Caco-2 (cell line): ENCODE measurements at regions not wholly inside any gene's neighbourhood (a gene's known extent, or its start where the extent isn't known, plus 50 kb on each side); places are given as distances from the start of the nearest gene placed in this dataset.

ENCODE experiments used
- BruUV-seq: library from RNA; stranded (reverse); fragments of 400-500 nt; replicated peaks from 2 replicates; lab custom pipeline; 2021; lab: Mats Ljungman, UMichigan
- CTCF ChIA-PET: fragments of 300-600 bp; sonication (Branson Sonifier 250); formaldehyde crosslinking; loops from one replicate; lab custom pipeline; 2022; ENCODE audit warnings: antibody characterized with exemption; lab: Charles Lee
- POLR2A ChIA-PET: fragments of 300-600 bp; sonication (Branson Sonifier 250); formaldehyde crosslinking; loops from one replicate; lab custom pipeline; 2022; ENCODE audit warnings: antibody characterized with exemption; lab: Charles Lee
- DNase-seq, 2 experiments: peaks; one replicate each; pipeline versions ENCODE4 v3.0.0 to v3.0.0-alpha.2; 2020 to 2022
- H3K27me3 ChIP-seq: replicated peaks from 2 replicates; pipeline ENCODE4 v1.6.0; 2011; ENCODE audit warnings: low read length; ENCODE audit not compliant: control insufficient read depth, insufficient read depth
- H3K36me3 ChIP-seq: 2 replicates; pipeline ENCODE4 v1.5.1; 2011; ENCODE audit warnings: low read length; ENCODE audit not compliant: control insufficient read depth, insufficient read depth
- H3K4me1 ChIP-seq: fragments of 250-450 bp; sonication (Bioruptor Pico); 2 replicates; pipeline ENCODE4 v1.5.1; 2020; ENCODE audit warnings: mild to moderate bottlenecking
- H3K4me3 ChIP-seq: 2 replicates; pipeline ENCODE4 v1.5.1; 2011; ENCODE audit warnings: low read depth, mild to moderate bottlenecking, control low read depth, low read length
- H3K9me3 ChIP-seq: fragments of 250-450 bp; sonication (Bioruptor Pico); 2 replicates; pipeline ENCODE4 v1.5.1; 2020; ENCODE audit warnings: mild to moderate bottlenecking, moderate library complexity
- H3K27ac Mint-ChIP-seq: one replicate; pipeline ENCODE4 v1.8.0; 2022; ENCODE audit warnings: mixed read lengths; ENCODE audit not compliant: unreplicated experiment
- H3K27me3 Mint-ChIP-seq: one replicate; pipeline ENCODE4 v1.8.0; 2022; ENCODE audit warnings: mixed read lengths; ENCODE audit not compliant: insufficient read depth, unreplicated experiment
- H3K36me3 Mint-ChIP-seq: one replicate; pipeline ENCODE4 v1.8.0; 2022; ENCODE audit warnings: mild to moderate bottlenecking, mixed read lengths; ENCODE audit not compliant: insufficient read depth, unreplicated experiment
- H3K4me1 Mint-ChIP-seq: one replicate; pipeline ENCODE4 v1.8.0; 2022; ENCODE audit warnings: low read depth, mixed read lengths; ENCODE audit not compliant: unreplicated experiment
- H3K4me3 Mint-ChIP-seq: one replicate; pipeline ENCODE4 v1.8.0; 2022; ENCODE audit warnings: mild to moderate bottlenecking, moderate library complexity, mixed read lengths; ENCODE audit not compliant: unreplicated experiment
- H3K9me3 Mint-ChIP-seq: one replicate; pipeline ENCODE4 v1.8.0; 2022; ENCODE audit warnings: mixed read lengths; ENCODE audit not compliant: unreplicated experiment
- intact Hi-C: fragments of 100-400 bp; cut with micrococcal nuclease; formaldehyde crosslinking; loops from one replicate; pipeline ENCODE4 v1.10.0; 2022; ENCODE audit not compliant: unreplicated experiment
- TF ChIP-seq, protein P1 (sequence below), 2 experiments: fragments of 200-600 bp in 1 of 2; IDR thresholded peaks; 1 replicate in 1 of 2; 2 replicates in 1 of 2; pipeline versions ENCODE4 v1.5.1 to v1.8.0; 2011 to 2022; ENCODE audit warnings: antibody characterized with exemption in 1 of 2, control low read depth in 1 of 2, inconsistent platforms in 1 of 2, low read depth in 1 of 2, low read length in 1 of 2, mild to moderate bottlenecking in 1 of 2, moderate library complexity in 1 of 2; ENCODE audit not compliant: insufficient read depth in 1 of 2, severe bottlenecking in 1 of 2, unreplicated experiment in 1 of 2

DNA sequence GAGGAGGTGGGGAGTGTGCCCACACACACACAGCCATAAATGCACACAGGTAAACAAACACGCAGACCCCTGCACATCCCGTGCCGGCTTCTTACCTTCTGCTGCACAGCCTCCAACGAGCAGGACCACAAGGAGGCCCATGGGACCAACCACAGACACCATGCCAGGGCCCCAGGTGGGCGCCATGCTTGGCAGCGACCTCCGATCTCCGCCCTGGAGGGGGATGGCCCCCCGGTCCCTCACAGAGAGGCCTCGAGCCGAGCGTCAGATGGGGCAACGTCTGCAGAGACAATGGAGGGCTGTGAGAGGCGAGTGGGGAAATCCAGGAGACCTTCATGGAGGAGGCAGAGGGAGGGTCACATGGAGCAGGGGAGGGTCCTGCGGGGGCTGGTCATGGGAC, 54.7 kb downstream of the PTPRS start:
- H3K4me3 Mint-ChIP-seq = no peak overlapping the region
- Histone ChIP-seq H3K4me1 (peaks cover 4% of the 10 kb centered on the region; the same call in 1 of the 2 replicates), H3K4me3 (no peak overlapping the region), H3K27me3 (no peaks in the 10 kb centered on the region), H3K36me3 (no peaks in the 10 kb centered on the region), H3K9me3 (no peaks in the 10 kb centered on the region)
- TF ChIP-seq, protein P1, sequence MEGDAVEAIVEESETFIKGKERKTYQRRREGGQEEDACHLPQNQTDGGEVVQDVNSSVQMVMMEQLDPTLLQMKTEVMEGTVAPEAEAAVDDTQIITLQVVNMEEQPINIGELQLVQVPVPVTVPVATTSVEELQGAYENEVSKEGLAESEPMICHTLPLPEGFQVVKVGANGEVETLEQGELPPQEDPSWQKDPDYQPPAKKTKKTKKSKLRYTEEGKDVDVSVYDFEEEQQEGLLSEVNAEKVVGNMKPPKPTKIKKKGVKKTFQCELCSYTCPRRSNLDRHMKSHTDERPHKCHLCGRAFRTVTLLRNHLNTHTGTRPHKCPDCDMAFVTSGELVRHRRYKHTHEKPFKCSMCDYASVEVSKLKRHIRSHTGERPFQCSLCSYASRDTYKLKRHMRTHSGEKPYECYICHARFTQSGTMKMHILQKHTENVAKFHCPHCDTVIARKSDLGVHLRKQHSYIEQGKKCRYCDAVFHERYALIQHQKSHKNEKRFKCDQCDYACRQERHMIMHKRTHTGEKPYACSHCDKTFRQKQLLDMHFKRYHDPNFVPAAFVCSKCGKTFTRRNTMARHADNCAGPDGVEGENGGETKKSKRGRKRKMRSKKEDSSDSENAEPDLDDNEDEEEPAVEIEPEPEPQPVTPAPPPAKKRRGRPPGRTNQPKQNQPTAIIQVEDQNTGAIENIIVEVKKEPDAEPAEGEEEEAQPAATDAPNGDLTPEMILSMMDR (IDR thresholded peaks at IDR 0.05; ENCODE audit: insufficient read depth in 1 of 2, low read depth in 1 of 2, low read length in 1 of 2, severe bottlenecking in 1 of 2, unreplicated experiment in 1 of 2) = no peak
- no peaks in the 10 kb centered on the region for H3K9me3 Mint-ChIP-seq
- no TSS peak for BruUV-seq
- intact Hi-C loops = no loop called here
- no peak overlapping the region for H3K27ac Mint-ChIP-seq
- H3K27me3 Mint-ChIP-seq = no peaks in the 10 kb centered on the region
- no peak for DNase-seq
- no peaks in the 10 kb centered on the region for H3K36me3 Mint-ChIP-seq
- POLR2A ChIA-PET = no interaction called here
- CTCF ChIA-PET = no interaction called here
- no peaks in the 10 kb centered on the region for H3K4me1 Mint-ChIP-seq

DNA sequence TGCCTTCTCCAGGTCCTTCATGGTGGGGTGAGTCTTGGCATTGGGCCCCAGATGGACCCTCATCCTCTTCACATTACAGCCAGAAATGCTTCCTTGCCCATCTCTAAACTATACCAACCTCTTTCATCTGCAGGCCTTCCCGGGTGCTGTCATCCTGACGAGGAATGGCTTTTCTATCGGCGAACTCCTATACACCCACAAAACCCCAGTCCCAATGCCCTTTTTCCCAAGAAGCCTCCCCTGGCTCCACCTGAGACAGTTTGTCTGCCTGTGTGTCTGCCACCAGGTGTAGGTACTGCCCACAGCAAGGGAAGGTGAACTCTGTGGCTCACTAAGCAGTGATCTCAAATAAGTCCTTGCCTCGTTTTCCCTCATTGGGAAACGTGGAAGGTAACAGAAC, 55.3 kb downstream of the PTPRS start:
- H3K27ac Mint-ChIP-seq = no peak overlapping the region
- H3K9me3 Mint-ChIP-seq = no peaks in the 10 kb centered on the region
- DNase-seq = no peak
- no peaks in the 10 kb centered on the region for H3K4me1 Mint-ChIP-seq
- no TSS peak for BruUV-seq
- ChIA-PET CTCF (no interaction called here), POLR2A (no interaction called here)
- Histone ChIP-seq H3K36me3 (no peaks in the 10 kb centered on the region), H3K4me3 (no peak overlapping the region), H3K4me1 (peaks cover 7% of the 10 kb centered on the region; the same call in 1 of the 2 replicates), H3K9me3 (no peaks in the 10 kb centered on the region), H3K27me3 (no peaks in the 10 kb centered on the region)
- no peaks in the 10 kb centered on the region for H3K36me3 Mint-ChIP-seq
- intact Hi-C loops = no loop called here
- no peaks in the 10 kb centered on the region for H3K27me3 Mint-ChIP-seq
- TF ChIP-seq, protein P1 (IDR thresholded peaks at IDR 0.05; ENCODE audit: insufficient read depth in 1 of 2, low read depth in 1 of 2, low read length in 1 of 2, severe bottlenecking in 1 of 2, unreplicated experiment in 1 of 2) = no peak
- no peak overlapping the region for H3K4me3 Mint-ChIP-seq

DNA sequence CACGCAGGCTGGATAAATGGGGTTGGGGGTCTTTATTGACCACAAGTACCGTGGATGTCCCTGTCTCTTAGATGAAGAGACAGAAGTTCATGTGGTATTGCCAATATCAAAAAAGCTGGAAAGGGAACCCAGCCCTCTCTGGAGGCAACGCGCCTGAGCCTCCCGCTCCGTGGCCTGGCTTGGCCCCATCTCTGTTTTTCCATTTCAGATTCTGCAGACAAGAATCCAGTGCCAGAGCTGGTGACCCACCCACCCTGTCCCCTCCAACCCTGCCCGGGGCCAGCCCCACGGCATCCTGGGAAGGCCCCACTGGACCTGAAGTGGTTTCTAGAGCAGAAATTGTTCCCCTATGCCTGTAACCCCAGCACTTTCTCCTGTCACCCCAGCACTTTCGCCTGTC, 57.7 kb downstream of the PTPRS start:
- Mint-ChIP-seq H3K27me3 (no peaks in the 10 kb centered on the region), H3K9me3 (no peaks in the 10 kb centered on the region), H3K4me1 (no peaks in the 10 kb centered on the region), H3K4me3 (no peak overlapping the region), H3K36me3 (no peaks in the 10 kb centered on the region), H3K27ac (no peak overlapping the region)
- H3K9me3 ChIP-seq = no peaks in the 10 kb centered on the region
- intact Hi-C loops = no loop called here
- TF ChIP-seq, protein P1 (IDR thresholded peaks at IDR 0.05; ENCODE audit: insufficient read depth in 1 of 2, low read depth in 1 of 2, low read length in 1 of 2, severe bottlenecking in 1 of 2, unreplicated experiment in 1 of 2) = no peak
- ChIA-PET POLR2A (interaction anchor here (0.6 kb wide), 1 partner anchor 87 kb away, joined by 3 read pairs; no protein-coding TSS in a partner anchor), CTCF (no interaction called here)
- BruUV-seq = no TSS peak
- no peak overlapping the region for H3K4me3 ChIP-seq
- no peaks in the 10 kb centered on the region for H3K36me3 ChIP-seq
- H3K4me1 ChIP-seq = peaks cover 7% of the 10 kb centered on the region; the same call in 1 of the 2 replicates
- DNase-seq = no peak
- H3K27me3 ChIP-seq = no peaks in the 10 kb centered on the region
